HEK293 (cell line): ENCODE measurements at regions not wholly inside any gene's neighbourhood (a gene's known extent, or its start where the extent isn't known, plus 50 kb on each side); places are given as distances from the start of the nearest gene placed in this dataset.
A peak's percentile ranks its signal among the peaks of the same experiment; 100 is the strongest.

Experiments used
- CTCF ChIA-PET: fragments of 350-600 bp; formaldehyde crosslinking; extraction: SDS; loops from one replicate; lab custom pipeline; 2021; ENCODE audit warnings: antibody characterized with exemption; lab: Yijun Ruan, JAX
- POLR2A ChIA-PET: fragments of 300-600 bp; formaldehyde crosslinking; extraction: SDS; loops from one replicate; lab custom pipeline; 2020; ENCODE audit warnings: antibody characterized with exemption, inconsistent platforms; lab: Yijun Ruan, JAX
- H3K27ac ChIP-seq: fragments of 200-500 bp; sonication (Bioruptor generic); 2 replicates; pipeline ENCODE4 v1.5.1; 2014; ENCODE audit warnings: low read depth, low read length, control low read depth, inconsistent platforms; ENCODE audit errors: extremely low read depth
- H3K36me3 ChIP-seq, 2 experiments: fragments of 200-500 bp in 1 of 2; sonication (Bioruptor generic) in 1 of 2; 1 replicate in 1 of 2; 2 replicates in 1 of 2; pipeline ENCODE4 v1.5.1; 2014 to 2017; ENCODE audit warnings: inconsistent platforms in 2 of 2, low read length in 2 of 2; ENCODE audit not compliant: control insufficient read depth in 2 of 2, insufficient read depth in 1 of 2
- H3K4me1 ChIP-seq: fragments of 200-500 bp; sonication (Bioruptor generic); 2 replicates; pipeline ENCODE4 v1.5.1; 2014; ENCODE audit warnings: mild to moderate bottlenecking, low read length, inconsistent platforms; ENCODE audit not compliant: control insufficient read depth, insufficient read depth
- H3K4me3 ChIP-seq: 2 replicates; pipeline ENCODE4 v1.5.1; 2011; ENCODE audit warnings: low read depth, mild to moderate bottlenecking, control low read depth, low read length, moderate library complexity
- H3K9me3 ChIP-seq: fragments of 200-500 bp; sonication (Bioruptor generic); 2 replicates; pipeline ENCODE4 v1.5.1; 2014; ENCODE audit warnings: low read depth, low read length, inconsistent platforms; ENCODE audit not compliant: control insufficient read depth, insufficient read depth
- GLIS1 ChIP-seq: fragments of 450-650 bp; formaldehyde crosslinking; IDR thresholded peaks from 2 replicates; pipeline ENCODE4 v1.5.1; 2016; ENCODE audit warnings: missing biosample characterization, missing genetic modification characterization
- HOXC10 ChIP-seq: sonication (generic); formaldehyde crosslinking; IDR thresholded peaks from 2 replicates; pipeline ENCODE4 v1.8.1; 2023; ENCODE audit warnings: mild to moderate bottlenecking, missing genetic modification reagents
- KLF1 ChIP-seq: fragments of 450-650 bp; formaldehyde crosslinking; IDR thresholded peaks from 2 replicates; pipeline ENCODE4 v1.5.1; 2016; ENCODE audit warnings: missing biosample characterization, missing genetic modification characterization
- KLF16 ChIP-seq: fragments of 450-650 bp; formaldehyde crosslinking; IDR thresholded peaks from 2 replicates; pipeline ENCODE4 v1.5.1; 2017; ENCODE audit warnings: missing biosample characterization, missing genetic modification characterization
- KLF7 ChIP-seq: fragments of 450-650 bp; formaldehyde crosslinking; IDR thresholded peaks from 2 replicates; pipeline ENCODE4 v1.5.1; 2016; ENCODE audit warnings: missing biosample characterization, missing genetic modification characterization, borderline replicate concordance
- OVOL3 ChIP-seq: fragments of 450-650 bp; formaldehyde crosslinking; IDR thresholded peaks from 2 replicates; pipeline ENCODE4 v1.5.1; 2016; ENCODE audit warnings: missing biosample characterization, missing genetic modification characterization
- SCRT1 ChIP-seq: fragments of 450-650 bp; formaldehyde crosslinking; IDR thresholded peaks from 2 replicates; pipeline ENCODE4 v1.5.1; 2016; ENCODE audit warnings: missing biosample characterization, missing genetic modification characterization, borderline replicate concordance
- SCRT2 ChIP-seq: fragments of 450-650 bp; formaldehyde crosslinking; IDR thresholded peaks from 2 replicates; pipeline ENCODE4 v1.5.1; 2016; ENCODE audit warnings: missing biosample characterization, missing genetic modification characterization
- YY2 ChIP-seq: fragments of 450-650 bp; formaldehyde crosslinking; IDR thresholded peaks from 2 replicates; pipeline ENCODE4 v1.5.1; 2016; ENCODE audit warnings: missing biosample characterization, missing genetic modification characterization
- ZBTB21 ChIP-seq: fragments of 450-650 bp; formaldehyde crosslinking; IDR thresholded peaks from 2 replicates; pipeline ENCODE4 v1.5.1; 2017; ENCODE audit warnings: missing biosample characterization, missing genetic modification characterization
- ZNF221 ChIP-seq: fragments of 450-650 bp; formaldehyde crosslinking; IDR thresholded peaks from 2 replicates; pipeline ENCODE4 v1.5.1; 2017; ENCODE audit warnings: missing biosample characterization, missing genetic modification characterization, borderline replicate concordance
- ZNF280D ChIP-seq: fragments of 450-650 bp; formaldehyde crosslinking; IDR thresholded peaks from 2 replicates; pipeline ENCODE4 v1.5.1; 2016; ENCODE audit warnings: missing biosample characterization, missing genetic modification characterization
- ZNF423 ChIP-seq: fragments of 450-650 bp; formaldehyde crosslinking; IDR thresholded peaks from 2 replicates; pipeline ENCODE4 v1.5.1; 2016; ENCODE audit warnings: missing biosample characterization, missing genetic modification characterization
- ZNF473 ChIP-seq: fragments of 450-650 bp; formaldehyde crosslinking; IDR thresholded peaks from 2 replicates; pipeline ENCODE4 v1.5.1; 2017; ENCODE audit warnings: missing biosample characterization, missing genetic modification characterization
- ZNF529 ChIP-seq: fragments of 450-650 bp; formaldehyde crosslinking; IDR thresholded peaks from 2 replicates; pipeline ENCODE4 v1.5.1; 2017; ENCODE audit warnings: missing genetic modification characterization, missing biosample characterization; ENCODE audit not compliant: insufficient replicate concordance
- ZNF596 ChIP-seq: fragments of 450-650 bp; IDR thresholded peaks from 2 replicates; pipeline ENCODE4 v1.5.0; 2018; ENCODE audit warnings: missing biosample characterization, mild to moderate bottlenecking, missing genetic modification characterization, moderate library complexity
- ZNF670 ChIP-seq: fragments of 450-650 bp; formaldehyde crosslinking; IDR thresholded peaks from 2 replicates; pipeline ENCODE4 v1.5.1; 2016; ENCODE audit warnings: missing biosample characterization, missing genetic modification characterization, low read depth
- ZSCAN30 ChIP-seq: fragments of 450-650 bp; IDR thresholded peaks from 2 replicates; pipeline ENCODE4 v1.5.1; 2018; ENCODE audit warnings: missing biosample characterization, mild to moderate bottlenecking, missing genetic modification characterization, moderate library complexity
- TF ChIP-seq, protein P1 (sequence below): fragments of 450-650 bp; formaldehyde crosslinking; IDR thresholded peaks from 2 replicates; pipeline ENCODE4 v1.5.1; 2016; ENCODE audit warnings: missing biosample characterization, missing genetic modification characterization

DNA sequence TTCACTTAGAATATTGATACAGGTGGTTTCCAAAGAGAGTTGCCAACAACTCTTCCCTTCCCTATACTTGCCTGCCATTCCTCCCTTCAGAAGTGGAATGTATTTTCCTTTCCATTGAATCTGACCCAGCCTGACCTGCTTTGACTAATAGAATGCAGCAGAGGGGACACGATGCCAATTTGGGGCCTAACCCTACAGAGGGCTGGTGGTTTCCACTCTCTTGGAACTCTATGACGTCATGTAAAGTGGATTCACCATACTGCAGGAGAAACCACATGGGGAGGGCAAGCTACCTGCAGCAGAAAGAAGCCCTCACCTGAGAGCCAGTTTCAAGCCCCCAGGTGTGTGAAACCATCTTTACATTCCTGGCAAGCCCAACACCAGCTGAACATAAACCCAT, 98.9 kb upstream of the TRIB2 start:
- Histone ChIP-seq H3K36me3 (no peaks in the 10 kb centered on the region), H3K27ac (no peak overlapping the region), H3K4me1 (no peaks in the 10 kb centered on the region), H3K9me3 (no peaks in the 10 kb centered on the region), H3K4me3 (no peak overlapping the region)
- CTCF ChIA-PET: no interaction called here
- POLR2A ChIA-PET: no interaction called here
- no peak for TF ChIP-seq ZNF221
- no peak for TF ChIP-seq ZNF670
- TF ChIP-seq ZNF596: no peak
- TF ChIP-seq KLF7: no peak
- TF ChIP-seq HOXC10 (CRISPR knock-in tag): no peak

- H3K27ac ChIP-seq: no peak overlapping the region
- POLR2A ChIA-PET: no interaction called here
- H3K4me3 ChIP-seq: no peak overlapping the region
- H3K4me1 ChIP-seq: no peaks in the 10 kb centered on the region
- no peaks in the 10 kb centered on the region for H3K36me3 ChIP-seq
- TF ChIP-seq OVOL3 (no peak), KLF1 (tag by site-specific recombination) (no peak), KLF16 (no peak), SCRT2 (no peak), YY2 (tag by site-specific recombination) (no peak), ZNF423 (tag by site-specific recombination) (no peak), ZSCAN30 (tag by site-specific recombination) (no peak), ZNF473 (tag by site-specific recombination) (no peak), ZNF280D (no peak), SCRT1 (tag by site-specific recombination) (no peak), ZBTB21 (no peak)
- TF ChIP-seq, protein P1, sequence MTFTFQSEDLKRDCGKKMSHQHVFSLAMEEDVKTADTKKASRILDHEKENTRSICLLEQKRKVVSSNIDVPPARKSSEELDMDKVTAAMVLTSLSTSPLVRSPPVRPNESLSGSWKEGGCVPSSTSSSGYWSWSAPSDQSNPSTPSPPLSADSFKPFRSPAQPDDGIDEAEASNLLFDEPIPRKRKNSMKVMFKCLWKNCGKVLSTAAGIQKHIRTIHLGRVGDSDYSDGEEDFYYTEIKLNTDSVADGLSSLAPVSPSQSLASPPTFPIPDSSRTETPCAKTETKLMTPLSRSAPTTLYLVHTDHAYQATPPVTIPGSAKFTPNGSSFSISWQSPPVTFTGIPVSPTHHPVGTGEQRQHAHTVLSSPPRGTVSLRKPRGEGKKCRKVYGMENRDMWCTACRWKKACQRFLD: no peak
- CTCF ChIA-PET: no interaction called here
- no peaks in the 10 kb centered on the region for H3K9me3 ChIP-seq
Observed at GRCh38 chr2:12618576-12618975, 98.2 kb upstream of the TRIB2 start.

- POLR2A ChIA-PET: no interaction called here
- Histone ChIP-seq H3K9me3 (no peaks in the 10 kb centered on the region), H3K4me1 (no peaks in the 10 kb centered on the region), H3K36me3 (no peaks in the 10 kb centered on the region), H3K4me3 (no peak overlapping the region), H3K27ac (no peak overlapping the region)
- TF ChIP-seq ZNF529 (tag by site-specific recombination): no peak
- TF ChIP-seq GLIS1 (tag by site-specific recombination): peak; percentile 78
- CTCF ChIA-PET: interaction anchor here (0.6 kb wide), 1 partner anchor 618 kb away, joined by 3 read pairs; no protein-coding TSS in a partner anchor
Observed at GRCh38 chr2:12619975-12620374, 96.8 kb upstream of the TRIB2 start.
